Kidney (tissue), 13 donors: ENCODE measurements at regions not wholly inside any gene's neighbourhood (a gene's known extent, or its start where the extent isn't known, plus 50 kb on each side); places are given as distances from the start of the nearest gene placed in this dataset.

Experiments
- DNase-seq, 5 donors: peaks; one replicate each; pipeline ENCODE4 v3.0.0-alpha.2; 2013 to 2020
- FAIRE-seq: peaks from 2 replicates; lab custom pipeline; 2012; peaks lifted over from hg19 to GRCh38; lab: Jason Lieb, UNC
- H3K27ac ChIP-seq, 2 donors: one replicate each; pipeline ENCODE4 v1.7.0; 2013; ENCODE audit warnings: low read depth in 2 of 2, low read length in 2 of 2, inconsistent platforms in 1 of 2
- H3K27me3 ChIP-seq: one replicate; pipeline ENCODE4 v1.7.1; 2013; ENCODE audit warnings: low read length, inconsistent platforms; ENCODE audit not compliant: control insufficient read depth, insufficient read depth
- H3K36me3 ChIP-seq, 3 donors: one replicate each; pipeline versions ENCODE4 v1.7.0 to v1.7.1; 2013; ENCODE audit warnings: low read length in 3 of 3, control low read depth in 1 of 3, inconsistent platforms in 1 of 3; ENCODE audit not compliant: insufficient read depth in 3 of 3, control insufficient read depth in 2 of 3
- H3K4me1 ChIP-seq, 3 donors: one replicate each; pipeline versions ENCODE4 v1.7.0 to v1.7.1; 2013; ENCODE audit warnings: low read length in 3 of 3, inconsistent platforms in 1 of 3, low read depth in 1 of 3; ENCODE audit not compliant: control insufficient read depth in 2 of 3, insufficient read depth in 2 of 3
- H3K4me3 ChIP-seq, 3 donors: one replicate each; pipeline versions ENCODE4 v1.7.0 to v1.8.1; 2013; ENCODE audit warnings: low read length in 3 of 3, control low read depth in 1 of 3, inconsistent platforms in 1 of 3
- H3K9ac ChIP-seq, 3 donors: one replicate each; pipeline versions ENCODE4 v1.7.0 to v1.7.1; 2013; ENCODE audit warnings: low read length in 3 of 3, control low read depth in 1 of 3, inconsistent platforms in 1 of 3
- H3K9me3 ChIP-seq, 3 donors: one replicate each; pipeline versions ENCODE4 v1.7.0 to v1.7.1; 2013; ENCODE audit warnings: low read length in 3 of 3, control low read depth in 1 of 3, inconsistent platforms in 1 of 3; ENCODE audit not compliant: control insufficient read depth in 2 of 3, insufficient read depth in 1 of 3
- intact Hi-C: fragments of 100-400 bp; cut with DNase I; formaldehyde crosslinking; loops from one replicate; pipeline ENCODE4 v1.11.1; 2022
- TF ChIP-seq, protein P1 (sequence below): IDR thresholded peaks from 3 replicates; pipeline ENCODE4 v1.5.1; 2012; ENCODE audit warnings: mild to moderate bottlenecking, moderate library complexity, borderline replicate concordance; ENCODE audit not compliant: insufficient read depth; ENCODE audit errors: extremely low read depth
- donor health status: control.
- donor health status: control.
- donor health status: control.
- donor health status: control.
- donor health status: control.
- donor health status: DM: yes; HTN: yes; CAD: no.
- donor health status: Normal renal cell carcinoma (clear cell type).

DNA sequence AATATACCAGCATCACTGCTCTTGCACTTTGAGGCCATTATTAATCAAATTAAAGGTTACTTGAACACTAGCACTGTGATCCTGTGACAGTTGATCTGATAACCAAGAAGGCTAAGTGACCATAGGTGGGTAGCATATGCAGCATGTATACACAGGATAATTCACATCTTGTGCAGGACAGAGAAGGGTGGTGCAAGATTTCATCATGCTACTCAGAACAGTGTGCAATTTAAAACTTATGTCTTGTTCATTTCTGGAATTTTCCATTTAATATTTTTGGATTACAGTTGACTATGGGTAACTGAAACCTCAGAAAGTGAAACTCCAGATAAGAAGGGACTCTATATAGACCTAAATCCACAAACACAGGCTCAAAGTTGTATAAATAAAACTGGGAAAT, 78.2 kb upstream of the PDE5A start:
- intact Hi-C loops: no loop called here
- DNase-seq: no peak
- no peak overlapping the region for H3K4me3 ChIP-seq
- no peaks in the 10 kb centered on the region for H3K27me3 ChIP-seq
- no peak overlapping the region for H3K9ac ChIP-seq
- no peaks in the 10 kb centered on the region for H3K36me3 ChIP-seq
- no peak overlapping the region for H3K27ac ChIP-seq
- H3K9me3 ChIP-seq: no peaks in the 10 kb centered on the region
- FAIRE-seq: no peak
- no peaks in the 10 kb centered on the region for H3K4me1 ChIP-seq
- TF ChIP-seq, protein P1, sequence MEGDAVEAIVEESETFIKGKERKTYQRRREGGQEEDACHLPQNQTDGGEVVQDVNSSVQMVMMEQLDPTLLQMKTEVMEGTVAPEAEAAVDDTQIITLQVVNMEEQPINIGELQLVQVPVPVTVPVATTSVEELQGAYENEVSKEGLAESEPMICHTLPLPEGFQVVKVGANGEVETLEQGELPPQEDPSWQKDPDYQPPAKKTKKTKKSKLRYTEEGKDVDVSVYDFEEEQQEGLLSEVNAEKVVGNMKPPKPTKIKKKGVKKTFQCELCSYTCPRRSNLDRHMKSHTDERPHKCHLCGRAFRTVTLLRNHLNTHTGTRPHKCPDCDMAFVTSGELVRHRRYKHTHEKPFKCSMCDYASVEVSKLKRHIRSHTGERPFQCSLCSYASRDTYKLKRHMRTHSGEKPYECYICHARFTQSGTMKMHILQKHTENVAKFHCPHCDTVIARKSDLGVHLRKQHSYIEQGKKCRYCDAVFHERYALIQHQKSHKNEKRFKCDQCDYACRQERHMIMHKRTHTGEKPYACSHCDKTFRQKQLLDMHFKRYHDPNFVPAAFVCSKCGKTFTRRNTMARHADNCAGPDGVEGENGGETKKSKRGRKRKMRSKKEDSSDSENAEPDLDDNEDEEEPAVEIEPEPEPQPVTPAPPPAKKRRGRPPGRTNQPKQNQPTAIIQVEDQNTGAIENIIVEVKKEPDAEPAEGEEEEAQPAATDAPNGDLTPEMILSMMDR: no peak

DNA sequence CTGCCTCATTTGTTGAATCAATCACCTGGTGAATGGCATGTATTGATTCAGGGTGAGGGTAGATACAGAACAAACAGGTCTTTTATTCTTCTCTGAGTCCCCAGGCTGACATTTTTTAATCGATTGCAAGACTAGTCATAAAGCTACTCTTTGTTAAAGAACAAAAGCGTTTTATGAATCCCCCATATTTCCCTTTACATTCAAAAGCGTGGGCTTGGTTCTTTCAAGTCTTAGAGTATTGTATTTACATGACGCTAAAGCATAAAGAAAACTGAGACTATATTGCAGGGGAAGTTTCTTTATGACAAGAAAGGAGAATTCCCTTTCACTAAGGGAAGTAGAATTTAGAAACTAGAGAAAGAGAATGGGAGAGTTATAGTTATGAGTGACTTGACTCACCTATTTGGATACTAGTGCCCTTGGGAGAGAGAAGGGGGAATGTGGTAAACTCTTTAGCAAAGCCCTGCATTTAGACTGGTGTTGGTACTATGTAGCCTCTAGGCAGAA, 69.3 kb upstream of the PDE5A start:
- TF ChIP-seq, protein P1: no peak
- no peaks in the 10 kb centered on the region for H3K9me3 ChIP-seq
- H3K36me3 ChIP-seq: no peaks in the 10 kb centered on the region
- H3K4me1 ChIP-seq: no peaks in the 10 kb centered on the region
- intact Hi-C loops: no loop called here
- DNase-seq (no peak), FAIRE-seq (no peak)
- H3K4me3 ChIP-seq: no peak overlapping the region
- no peaks in the 10 kb centered on the region for H3K27me3 ChIP-seq
- H3K9ac ChIP-seq: no peak overlapping the region
- no peak overlapping the region for H3K27ac ChIP-seq

DNA sequence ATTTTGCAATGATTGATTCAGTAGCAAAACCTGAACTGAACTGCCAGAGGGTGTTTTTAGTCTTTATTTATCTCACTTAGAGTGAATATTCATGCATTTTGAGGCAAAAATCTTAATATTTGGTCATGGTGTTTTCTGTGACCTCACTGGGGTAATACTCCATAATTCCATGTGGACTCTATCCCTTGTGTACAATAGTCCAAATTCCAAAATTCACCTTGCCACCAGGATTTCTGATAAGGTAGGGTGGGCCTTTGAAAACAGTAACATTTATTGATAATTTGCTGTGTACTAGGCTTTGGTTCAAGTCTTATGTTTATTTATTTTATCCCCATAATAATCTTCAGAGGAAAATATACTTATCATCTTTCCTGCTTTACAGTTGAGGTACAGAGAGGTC, 68.4 kb upstream of the PDE5A start:
- no peak overlapping the region for H3K4me3 ChIP-seq
- H3K36me3 ChIP-seq: no peaks in the 10 kb centered on the region
- H3K27ac ChIP-seq: no peak overlapping the region
- H3K27me3 ChIP-seq: no peaks in the 10 kb centered on the region
- intact Hi-C loops: no loop called here
- H3K9ac ChIP-seq: no peak overlapping the region
- DNase-seq (no peak), FAIRE-seq (no peak)
- H3K9me3 ChIP-seq: no peaks in the 10 kb centered on the region
- no peaks in the 10 kb centered on the region for H3K4me1 ChIP-seq
- TF ChIP-seq, protein P1: no peak

- Histone ChIP-seq H3K27me3 (no peaks in the 10 kb centered on the region), H3K36me3 (no peaks in the 10 kb centered on the region), H3K4me3 (no peak overlapping the region), H3K4me1 (no peaks in the 10 kb centered on the region), H3K27ac (no peak overlapping the region), H3K9ac (no peak overlapping the region), H3K9me3 (no peaks in the 10 kb centered on the region)
- no peak for DNase-seq
- TF ChIP-seq, protein P1: no peak
- intact Hi-C loops: no loop called here
- FAIRE-seq: no peak
Measured at GRCh38 chr4:119695216-119695615, 66.6 kb upstream of the PDE5A start.
